Esophagus mucosa (tissue), 1 donor: ENCODE measurements at regions not wholly inside any gene's neighbourhood (a gene's known extent, or its start where the extent isn't known, plus 50 kb on each side); places are given as distances from the start of the nearest gene placed in this dataset.

Experiments
- ATAC-seq: fragments of 200-7000 bp; cut with Tn5 transposase; one replicate; pipeline ENCODE4 v1.9.1; 2020
- donor health status: DM: yes; HTN: yes; CAD: no.

GRCh38 chr3:61311044-61311443 lies 59.8 kb upstream of the FHIT start:
- ATAC-seq, result no peak

GRCh38 chr3:61315871-61316270 lies 64.6 kb upstream of the FHIT start:
- ATAC-seq, result no peak

- no peak for ATAC-seq
Measured at GRCh38 chr3:61323094-61323493, 71.8 kb upstream of the FHIT start.

GRCh38 chr3:61331929-61332552 lies 80.8 kb upstream of the FHIT start:
- no peak for ATAC-seq

- ATAC-seq, result no peak
Measured at GRCh38 chr3:61333192-61333961, 82.1 kb upstream of the FHIT start.

- no peak for ATAC-seq
Measured at GRCh38 chr3:61334783-61335182, 83.5 kb upstream of the FHIT start.

- no peak for ATAC-seq
Measured at GRCh38 chr3:61340931-61341461, 89.7 kb upstream of the FHIT start.

- ATAC-seq, result no peak
Measured at GRCh38 chr3:61343543-61343942, 92.3 kb upstream of the FHIT start.

- no peak for ATAC-seq
Measured at GRCh38 chr3:61345020-61345419, 93.8 kb upstream of the FHIT start.

- ATAC-seq, result no peak
Measured at GRCh38 chr3:61347981-61348380, 96.7 kb upstream of the FHIT start.

GRCh38 chr3:61349717-61350116 lies 98.5 kb upstream of the FHIT start:
- ATAC-seq, result no peak

- ATAC-seq, result no peak
Measured at GRCh38 chr3:61350782-61351309, 99.6 kb upstream of the FHIT start.

GRCh38 chr3:61352306-61352705 lies 101.1 kb upstream of the FHIT start:
- ATAC-seq, result no peak

- ATAC-seq, result no peak
Measured at GRCh38 chr3:61353382-61353781, 102.1 kb upstream of the FHIT start.

- no peak for ATAC-seq
Measured at GRCh38 chr3:61354604-61355003, 103.4 kb upstream of the FHIT start.

- ATAC-seq, result no peak
Measured at GRCh38 chr3:61356685-61357084, 105.4 kb upstream of the FHIT start.

GRCh38 chr3:61357902-61358301 lies 106.7 kb upstream of the FHIT start:
- ATAC-seq, result no peak

- no peak for ATAC-seq
Measured at GRCh38 chr3:61358364-61358763, 107.1 kb upstream of the FHIT start.

GRCh38 chr3:61360297-61360965 lies 109.2 kb upstream of the FHIT start:
- ATAC-seq, result no peak

GRCh38 chr3:61369678-61370077 lies 118.4 kb upstream of the FHIT start:
- ATAC-seq, result no peak

GRCh38 chr3:61371123-61371522 lies 119.9 kb upstream of the FHIT start:
- ATAC-seq, result no peak

GRCh38 chr3:61372723-61373122 lies 121.5 kb upstream of the FHIT start:
- ATAC-seq, result no peak

- ATAC-seq, result no peak
Measured at GRCh38 chr3:61378311-61378710, 127.1 kb upstream of the FHIT start.
